Activated CD4-positive, CD25-positive, alpha-beta regulatory T cell treated with anti-CD3 and anti-CD28 coated beads, Interleukin-2, amount 50 U/mL, for 24 hours (primary cell): ENCODE measurements at regions not wholly inside any gene's neighbourhood (a gene's known extent, or its start where the extent isn't known, plus 50 kb on each side); places are given as distances from the start of the nearest gene placed in this dataset.
"Not testable (repeated sequence)": the region's sequence is repeated elsewhere in the genome, so short reads cannot be mapped to it uniquely, and the experiment has no call there.

Experiments used
- ATAC-seq, 2 donors: fragments of 150-1000 bp; cut with Tn5 transposase; one replicate each; pipeline ENCODE4 v1.10.0; 2021; ENCODE audit warnings: mild to moderate bottlenecking in 1 of 2, moderate library complexity in 1 of 2

DNA sequence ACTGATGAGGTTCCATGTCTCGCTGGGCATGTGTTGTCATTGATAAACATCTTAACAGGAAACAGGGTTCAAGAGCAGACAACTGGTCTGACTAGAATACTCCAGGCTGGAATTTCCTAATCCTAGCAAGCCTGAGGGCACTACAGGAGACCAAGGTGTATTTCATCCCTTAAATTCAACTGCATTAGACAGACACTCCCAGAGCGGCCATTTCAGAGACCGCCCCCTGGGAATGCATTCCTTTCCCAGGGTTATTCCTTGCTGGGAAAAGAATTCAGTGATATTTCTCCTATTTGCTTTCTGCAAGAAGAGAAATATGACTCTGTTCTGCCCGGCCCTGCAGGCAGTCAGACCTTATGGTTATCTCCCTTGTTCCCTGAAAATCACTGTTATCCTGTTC, 383.1 kb upstream of the MBL2 start:
- ATAC-seq, result not testable (repeated sequence)

DNA sequence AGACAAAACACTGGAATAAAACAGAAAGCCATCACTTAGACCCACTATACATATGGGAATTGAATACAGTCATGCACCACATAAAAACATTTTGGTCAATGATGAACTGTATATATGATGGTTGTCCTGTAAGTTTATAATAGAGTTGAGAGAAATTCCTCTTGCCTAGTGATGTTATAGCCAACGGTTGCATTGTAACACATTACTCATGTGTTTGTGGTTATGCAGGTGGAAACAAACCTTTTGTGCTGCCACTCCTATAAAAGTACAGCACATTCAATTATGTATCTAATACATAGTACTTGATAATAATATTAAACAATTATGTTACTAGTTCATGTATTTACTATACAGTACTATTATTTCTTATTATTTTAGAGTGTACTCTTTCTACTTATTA, 381.2 kb upstream of the MBL2 start:
- ATAC-seq, result no peak

GRCh38 chr10:53140506-53140905, 367.9 kb upstream of the MBL2 start:
- ATAC-seq, result no peak

DNA sequence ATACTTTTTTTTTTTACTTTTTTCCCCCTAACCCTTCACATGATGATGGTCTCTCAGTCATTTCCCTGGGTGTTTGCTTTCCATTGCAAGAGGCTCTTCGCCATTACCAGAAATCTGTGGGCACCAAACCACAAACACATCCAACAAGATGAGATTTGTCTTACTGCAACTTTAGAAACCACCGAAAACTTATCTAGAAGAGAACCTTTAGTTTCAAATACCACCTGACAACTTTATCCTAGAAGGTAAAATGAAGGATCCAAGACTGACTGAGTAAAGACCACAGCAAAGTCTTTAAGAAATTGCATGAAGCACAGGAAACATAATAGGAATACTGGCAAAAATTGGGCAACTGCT, 363.3 kb upstream of the MBL2 start:
- no peak for ATAC-seq

DNA sequence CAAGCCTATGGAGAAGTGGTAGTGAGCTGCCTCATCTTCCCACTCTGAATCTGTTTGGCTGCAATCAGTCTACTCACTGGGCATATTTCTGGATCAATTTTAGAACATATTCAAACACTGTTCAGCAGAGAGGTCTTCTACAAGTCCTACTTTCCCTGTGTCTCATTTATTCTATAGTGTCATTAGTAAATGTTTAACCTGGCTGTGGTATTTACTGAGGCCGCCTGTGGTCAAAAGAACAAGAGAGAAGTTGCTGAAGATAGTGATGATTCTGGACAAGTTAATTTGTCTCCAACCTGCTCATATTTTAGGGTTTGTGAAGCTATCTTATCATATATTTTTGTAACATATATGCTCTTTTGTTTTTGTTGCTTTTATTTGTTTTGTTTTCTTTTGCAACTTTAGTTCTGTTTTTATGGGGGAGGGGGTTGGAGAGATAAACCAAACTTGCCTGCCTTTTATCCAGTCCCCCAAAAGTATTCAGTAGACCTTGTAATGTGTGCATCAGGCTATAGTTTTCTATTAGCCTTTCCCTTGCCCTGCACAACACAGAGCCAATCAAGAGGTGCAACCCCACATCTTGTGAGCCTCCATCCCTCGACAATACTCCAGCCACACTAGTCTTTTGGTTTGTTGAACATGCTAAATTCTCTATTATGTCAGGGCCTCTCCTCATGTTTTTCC, 362.8 kb upstream of the MBL2 start:
- no peak for ATAC-seq

- no peak for ATAC-seq
Observed at GRCh38 chr10:53134050-53134449, 361.5 kb upstream of the MBL2 start.

GRCh38 chr10:53130337-53130736, 357.8 kb upstream of the MBL2 start:
- ATAC-seq, result no peak

GRCh38 chr10:53127686-53128085, 355.1 kb upstream of the MBL2 start:
- no peak for ATAC-seq

DNA sequence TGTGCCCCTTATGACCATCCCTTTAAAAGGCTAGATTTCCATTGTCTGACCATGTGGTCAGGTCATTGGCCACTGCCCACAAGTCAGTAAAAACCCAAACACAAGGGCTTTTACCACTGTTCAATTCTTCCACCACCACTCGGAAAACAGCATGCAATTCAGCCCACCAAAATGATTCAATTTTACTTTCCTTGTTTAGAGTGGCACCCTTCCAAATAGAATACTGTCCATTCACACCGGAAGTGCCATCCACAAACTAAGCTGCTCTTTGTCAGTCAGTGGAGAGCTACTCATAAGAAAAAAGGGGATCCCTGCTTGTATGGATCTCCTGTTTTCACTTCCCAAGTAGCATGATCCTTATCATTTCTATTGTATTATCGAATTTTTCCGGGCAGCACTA, 350.7 kb upstream of the MBL2 start:
- no peak for ATAC-seq

DNA sequence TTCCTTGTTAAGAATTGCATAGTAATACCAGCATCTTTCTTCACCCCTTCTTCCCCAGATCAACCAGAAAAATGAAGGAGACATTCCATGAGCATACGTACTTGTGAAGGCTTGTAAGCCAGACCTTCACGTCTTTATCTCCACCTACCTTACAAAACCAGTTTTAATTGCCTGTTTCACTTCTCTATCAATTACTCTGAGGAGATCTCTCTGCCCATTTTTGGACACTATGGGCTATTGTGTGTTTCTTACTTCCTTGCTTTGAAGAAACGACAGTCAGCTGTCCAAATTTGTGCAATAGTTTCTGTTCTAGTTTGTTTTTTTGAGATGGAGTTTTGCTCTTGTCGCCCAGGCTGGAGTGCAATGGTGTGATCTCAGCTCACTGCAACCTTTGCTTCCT, 349.7 kb upstream of the MBL2 start:
- no peak for ATAC-seq

GRCh38 chr10:53115660-53116059, 343.1 kb upstream of the MBL2 start:
- ATAC-seq, result no peak

DNA sequence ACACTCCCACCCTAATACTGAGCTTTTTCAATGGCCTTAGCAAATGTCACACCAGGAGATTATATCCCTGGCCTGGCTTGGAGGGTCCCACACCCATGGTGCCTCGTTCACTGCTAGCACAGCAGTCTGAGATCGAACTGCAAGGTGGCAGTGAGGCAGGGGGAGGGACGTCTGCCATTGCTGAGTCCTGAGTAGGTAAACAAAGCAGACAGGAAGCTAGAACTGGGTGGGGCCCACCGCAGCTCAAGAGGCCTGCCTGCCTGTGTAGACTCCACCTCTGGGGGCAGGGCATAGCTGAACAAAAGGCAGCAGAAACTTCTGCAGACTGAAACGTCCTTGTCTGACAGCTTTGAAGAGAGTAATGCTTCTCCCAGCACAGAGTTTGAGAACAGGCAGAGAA, 338.9 kb upstream of the MBL2 start:
- no peak for ATAC-seq

- no peak for ATAC-seq
Observed at GRCh38 chr10:53109320-53109719, 336.7 kb upstream of the MBL2 start.

GRCh38 chr10:53108317-53108934, 335.8 kb upstream of the MBL2 start:
- ATAC-seq, result no peak

DNA sequence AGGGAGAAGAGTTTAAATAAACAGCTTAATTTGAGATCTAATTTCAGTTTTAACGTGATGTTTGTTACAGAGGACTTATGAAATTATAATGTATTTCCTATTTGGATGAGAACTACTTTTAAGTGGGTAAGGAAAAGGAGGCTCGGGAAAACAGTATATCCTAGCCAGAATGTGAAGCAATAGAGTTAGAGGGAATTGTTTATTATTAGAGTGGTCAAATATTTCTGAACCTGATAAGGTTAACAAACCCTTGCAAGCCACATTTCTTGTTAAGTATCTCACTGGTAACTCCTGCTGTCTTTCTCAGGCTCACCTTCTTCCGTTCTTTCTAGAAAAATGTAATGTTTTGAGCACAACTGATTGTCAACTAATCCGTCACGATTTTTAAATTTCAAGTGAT, 335.1 kb upstream of the MBL2 start:
- no peak for ATAC-seq

DNA sequence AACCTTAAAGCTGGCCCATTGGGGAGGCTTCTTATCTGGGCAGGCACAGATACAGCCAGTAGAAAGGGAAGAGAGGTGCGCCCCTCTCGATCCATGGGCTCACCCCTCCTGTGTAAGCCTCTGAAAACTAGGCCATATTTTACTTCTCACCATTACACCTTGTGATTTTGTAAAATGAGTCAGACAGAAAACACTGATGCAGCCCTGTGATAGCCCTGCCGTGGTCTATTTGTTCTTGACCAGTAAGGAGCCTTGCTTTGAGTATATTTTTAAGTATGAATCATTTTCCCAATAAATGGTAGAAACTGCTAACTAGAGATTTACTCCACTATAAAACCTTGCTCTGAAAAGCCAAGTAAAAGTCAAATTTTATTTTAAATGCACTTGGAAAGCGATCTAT, 329.8 kb upstream of the MBL2 start:
- ATAC-seq, result no peak

DNA sequence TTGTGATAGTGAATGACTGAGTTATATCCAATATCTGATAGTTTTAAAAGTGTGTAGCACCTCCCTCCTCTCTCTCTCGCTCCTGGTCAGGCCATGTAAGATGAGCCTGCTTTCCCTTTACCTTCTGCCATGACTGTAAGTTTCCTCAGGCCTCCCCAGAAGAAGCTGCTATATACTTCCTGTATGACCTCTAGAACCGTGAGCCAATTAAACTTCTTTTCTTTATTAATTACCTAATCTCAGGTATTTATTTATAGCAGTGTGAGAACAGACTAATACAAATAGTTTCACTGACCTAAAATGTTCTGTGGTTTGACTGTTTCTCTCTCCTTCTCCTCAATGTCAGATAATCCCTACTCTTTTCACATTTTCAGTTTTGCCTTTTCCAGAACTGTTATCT, 321.3 kb upstream of the MBL2 start:
- ATAC-seq, result no peak

- no peak for ATAC-seq
Observed at GRCh38 chr10:53091574-53091973, 319.0 kb upstream of the MBL2 start.

DNA sequence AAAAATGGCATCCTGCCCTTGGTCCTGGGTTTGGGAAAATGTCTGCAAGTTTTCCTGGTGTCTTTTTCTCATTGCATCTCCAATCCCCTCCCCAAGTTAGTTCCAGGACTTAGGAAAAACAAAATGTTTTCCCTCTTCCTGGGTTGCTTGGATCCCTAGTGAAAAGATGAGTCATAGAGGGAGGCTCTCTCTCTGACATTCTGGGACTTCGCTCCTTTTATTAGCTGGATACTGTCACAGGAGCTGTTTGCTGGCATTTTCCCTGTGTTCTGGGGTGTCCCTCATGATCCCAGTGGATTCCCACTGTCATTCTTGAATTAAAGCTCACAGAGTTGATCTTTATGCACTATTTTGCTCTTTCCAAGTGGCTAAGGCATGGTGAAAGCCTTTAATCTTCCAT, 316.4 kb upstream of the MBL2 start:
- ATAC-seq, result no peak

- ATAC-seq, result no peak
Observed at GRCh38 chr10:53079283-53079682, 306.7 kb upstream of the MBL2 start.

DNA sequence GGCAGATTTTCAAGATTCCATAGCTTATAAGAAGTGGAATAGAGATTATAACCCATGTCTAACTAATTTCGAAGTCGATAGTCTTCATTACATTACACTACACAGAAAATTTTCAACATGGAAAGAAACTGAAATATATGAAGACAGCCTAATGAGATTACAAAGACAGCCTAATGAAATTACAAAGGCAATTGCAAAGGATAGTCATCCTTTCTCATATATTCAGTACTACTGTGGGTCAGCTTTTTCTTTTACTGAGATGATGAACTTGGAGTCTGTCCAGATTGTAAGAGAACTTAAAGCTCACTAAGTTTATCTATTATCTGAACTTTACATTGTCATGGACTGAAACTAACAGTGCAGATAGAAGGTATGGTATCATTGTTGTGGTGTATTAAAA, 304.4 kb upstream of the MBL2 start:
- ATAC-seq, result no peak

DNA sequence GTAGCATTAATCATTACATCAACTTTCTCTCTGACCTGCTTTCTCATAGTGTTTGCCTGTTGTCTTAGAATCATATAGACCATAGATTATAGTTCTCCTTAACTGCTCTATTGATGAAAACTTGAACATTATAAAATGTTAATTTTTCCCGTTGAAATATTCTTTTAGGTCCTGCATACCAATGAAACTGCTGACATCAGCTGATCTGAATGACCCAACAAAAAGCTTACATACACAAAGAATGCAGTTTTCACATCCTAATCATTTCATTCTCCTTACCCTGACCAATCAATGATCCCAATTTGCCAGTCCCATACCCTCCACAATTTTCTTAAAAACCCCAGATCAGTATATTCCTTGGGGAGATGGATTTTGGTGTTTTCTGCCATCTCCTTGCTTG, 302.9 kb upstream of the MBL2 start:
- ATAC-seq, result no peak

- ATAC-seq, result no peak
Observed at GRCh38 chr10:53072144-53072543, 299.6 kb upstream of the MBL2 start.

- no peak for ATAC-seq
Observed at GRCh38 chr10:53071505-53072125, 299.0 kb upstream of the MBL2 start.

DNA sequence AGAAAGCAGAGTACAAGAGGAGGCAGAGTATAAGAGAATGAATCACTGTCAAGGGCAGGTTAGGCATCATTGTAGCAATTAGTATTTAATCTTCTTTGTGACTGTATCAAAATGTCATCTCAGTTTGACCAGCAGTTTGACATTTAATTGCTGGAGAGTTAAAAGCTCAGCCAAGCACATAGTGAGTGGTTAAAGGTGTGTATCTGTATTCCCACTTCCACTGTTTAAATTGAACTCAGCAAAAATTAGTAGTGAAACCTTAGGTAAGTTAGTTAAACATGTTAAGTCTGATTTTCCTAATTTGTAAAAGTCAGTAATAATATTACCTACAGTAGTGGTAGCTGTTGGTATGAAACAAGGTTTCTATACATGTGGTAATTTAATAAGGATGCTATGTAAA, 296.4 kb upstream of the MBL2 start:
- ATAC-seq, result no peak
